Amniotic epithelial cell (primary cell): ENCODE measurements at regions not wholly inside any gene's neighbourhood (a gene's known extent, or its start where the extent isn't known, plus 50 kb on each side); places are given as distances from the start of the nearest gene placed in this dataset.
A peak's percentile ranks its signal among the peaks of the same experiment; 100 is the strongest.

Source experiments
- DNase-seq: peaks from one replicate; pipeline ENCODE4 v3.0.0-alpha.2; 2010; ENCODE audit warnings: low read depth

DNA sequence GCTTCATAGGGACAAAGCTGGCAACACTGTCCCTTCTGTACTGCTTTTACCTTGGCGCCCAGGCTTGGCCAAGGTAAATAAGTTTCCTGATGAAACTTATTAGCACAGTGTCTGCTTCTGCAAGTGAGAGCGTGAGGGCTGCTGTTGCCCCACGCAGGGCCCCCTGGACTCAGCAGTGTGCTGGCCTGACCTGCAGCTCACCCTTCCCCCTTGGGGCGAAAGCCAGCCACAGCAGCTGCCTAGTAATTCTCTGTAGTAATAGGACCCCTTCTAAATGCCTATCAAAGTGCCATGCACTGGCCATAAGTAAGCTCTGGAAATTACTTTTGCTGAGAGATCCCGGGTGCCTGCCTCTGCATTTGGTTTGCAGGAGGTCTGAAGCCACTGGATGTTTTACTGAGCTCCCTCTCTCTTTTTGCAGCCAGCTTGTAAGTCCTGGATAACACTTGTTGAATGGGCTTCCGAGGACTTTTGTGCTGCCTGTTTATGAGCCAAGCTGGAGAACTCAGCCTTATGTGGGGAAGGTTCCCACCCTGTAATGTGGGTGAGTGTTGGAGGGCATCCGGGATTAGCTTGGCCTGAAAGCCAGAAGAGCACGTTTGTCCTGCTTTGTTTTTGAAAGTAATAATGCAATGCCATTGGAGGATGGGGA, 293.9 kb downstream of the C7orf25 start:
- no peak for DNase-seq

DNA sequence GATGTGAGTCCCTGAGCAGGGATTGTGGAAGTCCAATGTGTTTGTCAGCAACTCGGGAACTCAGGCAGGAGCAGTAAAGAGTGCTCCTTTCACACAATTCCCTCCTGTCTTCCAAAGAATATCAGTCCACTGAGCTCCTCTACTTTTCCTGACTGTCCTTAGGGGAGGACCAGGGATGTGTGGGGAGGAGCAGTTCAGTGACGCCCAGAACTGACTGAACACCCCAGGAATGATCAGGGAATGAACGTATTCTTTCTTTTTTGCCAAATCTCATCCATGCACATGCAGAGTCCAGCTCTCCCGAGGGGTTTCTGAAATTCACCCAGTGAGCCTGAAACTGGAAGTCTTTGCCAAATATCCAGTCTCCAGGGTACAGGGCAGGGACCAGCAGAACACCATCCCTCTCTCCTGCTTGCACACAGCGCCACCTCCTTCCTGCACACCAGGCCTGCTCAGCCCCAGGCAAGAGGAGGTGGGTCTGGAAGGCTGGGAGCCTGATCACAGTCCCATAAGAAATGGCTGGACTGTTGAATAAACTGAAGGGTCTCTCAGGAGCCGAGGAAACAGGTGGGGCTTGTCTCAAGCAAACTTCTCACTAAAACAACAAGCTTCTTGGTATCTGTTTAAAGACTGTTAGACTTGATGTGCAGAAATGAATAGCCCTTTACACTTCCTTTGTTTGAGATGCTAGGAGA, 294.7 kb downstream of the C7orf25 start:
- DNase-seq: no peak

DNA sequence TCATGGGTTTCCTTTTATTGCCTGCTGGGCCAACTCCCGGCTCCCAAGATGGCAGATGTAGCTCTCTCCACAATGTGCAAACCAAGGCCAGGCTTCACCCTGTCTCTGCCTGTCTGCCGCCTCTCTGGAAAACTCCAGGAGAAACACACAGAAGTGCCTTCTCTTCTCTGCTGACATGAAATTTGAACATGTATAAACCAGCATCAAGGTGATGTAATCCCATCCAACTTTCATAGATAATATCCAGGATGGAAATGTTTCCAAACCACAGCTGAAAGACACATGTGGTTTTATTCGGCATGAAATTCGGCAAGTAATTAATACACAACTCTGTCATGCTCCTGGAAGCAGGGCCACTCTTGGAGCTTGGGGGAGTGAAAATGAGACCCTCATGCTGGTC, 297.2 kb downstream of the C7orf25 start:
- DNase-seq: no peak

DNA sequence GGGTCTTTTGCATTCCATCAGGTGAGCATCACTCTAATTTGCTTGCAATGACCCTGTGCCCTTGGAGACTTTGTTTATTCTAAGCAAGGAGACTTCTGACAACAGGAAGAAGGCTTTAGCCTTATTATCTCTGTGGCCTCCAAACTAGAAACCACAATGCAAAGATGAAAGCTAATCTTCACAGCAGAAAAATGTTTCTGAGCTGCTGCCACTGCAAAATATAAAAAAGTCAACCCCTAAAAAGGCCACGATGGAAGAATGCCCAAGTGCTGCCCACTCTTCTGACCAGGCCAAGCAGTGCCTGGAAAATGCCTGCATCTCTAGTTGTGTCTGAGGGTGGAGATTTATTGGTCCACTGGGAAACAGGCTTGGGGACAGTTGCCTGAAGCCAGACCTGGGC, 299.9 kb downstream of the C7orf25 start:
- peak; percentile 66 for DNase-seq

DNA sequence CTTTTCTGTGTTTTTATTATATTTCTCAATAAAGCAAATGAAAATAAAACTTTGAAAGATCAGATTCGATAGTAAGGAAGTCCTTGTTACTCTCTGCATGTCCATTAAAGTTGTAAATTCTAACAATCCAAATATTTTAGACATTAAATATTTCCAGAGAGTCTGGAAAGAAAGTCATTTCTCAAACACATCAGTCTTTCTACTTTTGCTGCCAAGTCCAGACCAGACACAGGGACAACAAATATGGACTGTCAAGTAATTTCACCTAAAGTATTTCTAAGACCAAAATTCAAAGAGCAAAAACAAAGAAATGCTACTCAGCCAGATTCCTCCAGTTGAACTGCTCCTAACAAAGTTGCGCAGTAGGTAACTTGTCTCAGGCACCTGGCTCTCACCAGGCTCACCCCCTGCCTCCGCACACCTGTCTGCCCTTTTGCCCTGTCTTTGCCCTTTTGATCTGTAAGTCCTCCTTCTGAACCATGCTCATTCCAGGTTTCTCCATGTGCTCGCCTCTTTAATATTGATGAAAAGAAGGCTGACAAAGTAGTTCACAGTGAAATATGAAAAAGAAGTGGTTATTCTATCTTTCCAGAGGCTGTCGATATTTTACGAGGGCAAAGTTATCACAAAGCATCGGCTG, 300.5 kb downstream of the C7orf25 start:
- no peak for DNase-seq

DNA sequence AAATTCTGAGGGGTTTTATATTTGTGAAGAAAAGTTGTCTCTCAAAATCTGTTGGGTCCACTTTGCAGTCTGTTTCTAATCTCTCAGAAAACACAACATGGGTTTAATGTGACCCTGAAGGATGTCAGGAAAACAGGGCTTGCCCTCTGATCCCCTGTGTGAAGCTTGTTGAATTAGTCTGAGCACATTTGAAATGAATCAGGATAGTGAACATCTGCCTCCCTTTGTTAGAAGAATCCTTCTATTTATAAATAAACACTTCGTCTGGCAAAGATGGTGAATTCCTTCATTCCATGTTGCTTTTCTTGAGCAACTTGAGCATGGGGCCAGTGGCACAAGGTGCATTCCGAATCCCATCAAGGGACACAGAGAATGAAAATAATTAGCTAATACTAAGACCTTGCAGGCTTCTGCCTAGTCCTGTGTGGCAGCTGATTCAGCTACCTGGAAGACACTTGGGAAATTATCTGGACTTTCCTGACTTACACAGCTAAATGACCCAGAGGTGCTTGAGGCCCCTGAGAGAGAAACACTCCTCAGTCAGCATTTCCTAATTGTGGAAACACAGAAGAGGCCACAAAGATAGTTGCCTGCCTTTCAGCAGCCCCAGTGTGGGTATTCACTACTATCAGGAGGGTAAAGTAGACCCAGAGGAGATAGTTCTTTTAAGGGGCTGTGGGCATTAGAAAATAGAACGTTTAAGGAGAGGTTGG, 305.5 kb downstream of the C7orf25 start:
- DNase-seq: peak; percentile 47

DNA sequence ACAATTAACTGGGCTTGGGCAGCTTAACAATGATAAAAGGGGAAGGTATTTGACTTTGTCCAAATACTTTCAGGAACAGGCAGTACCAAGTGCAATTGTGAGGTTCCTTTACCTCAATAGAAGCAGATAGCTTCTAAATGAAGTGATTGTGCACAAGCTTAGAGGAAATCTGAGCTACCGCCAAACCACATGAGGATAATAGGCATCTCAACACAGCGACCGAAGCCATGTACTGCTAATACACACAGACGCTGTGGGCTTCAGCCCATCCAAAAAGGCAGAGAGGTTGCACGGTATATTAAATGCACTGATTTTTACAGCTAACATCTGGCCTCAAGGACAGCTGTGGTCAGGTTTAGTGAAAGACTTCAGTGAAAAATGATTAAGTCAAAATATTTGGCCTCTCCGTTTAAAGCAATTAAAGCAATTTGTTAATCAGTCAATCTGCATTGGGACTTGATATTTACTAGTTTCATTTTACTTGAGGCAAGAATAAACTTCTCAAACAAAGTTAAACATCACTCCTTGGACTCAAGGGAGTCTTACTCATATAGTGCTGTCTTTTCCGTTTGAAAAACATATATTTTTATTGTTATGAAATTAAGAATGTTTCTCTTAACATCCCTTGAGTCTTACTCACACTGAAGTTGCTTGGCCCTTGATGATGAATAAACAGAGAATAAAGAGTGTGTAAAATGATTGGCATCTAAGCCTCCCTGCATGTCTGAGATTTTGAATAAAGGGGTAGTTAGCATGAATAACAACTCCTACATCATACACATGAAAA, 306.3 kb downstream of the C7orf25 start:
- peak; percentile 54 for DNase-seq

DNA sequence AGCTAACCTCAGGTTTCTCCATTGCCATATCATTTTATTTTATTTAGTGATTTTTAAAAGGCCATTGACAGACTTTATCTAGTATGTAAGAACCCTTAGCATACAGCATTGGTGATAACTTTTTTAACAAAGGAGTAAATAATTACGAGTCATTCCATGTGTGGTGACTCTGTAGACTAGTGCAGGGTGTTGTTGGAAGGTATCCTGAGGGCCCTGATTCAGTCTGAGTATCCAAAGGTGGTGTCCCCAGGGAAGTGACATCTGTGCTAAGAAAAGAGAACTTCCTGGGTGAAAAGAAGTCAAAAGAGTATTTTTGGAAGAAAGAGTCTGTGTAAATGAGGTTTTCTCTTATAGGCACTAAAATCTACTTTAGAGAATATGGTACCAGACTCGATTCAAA, 308.4 kb downstream of the C7orf25 start:
- no peak for DNase-seq

DNA sequence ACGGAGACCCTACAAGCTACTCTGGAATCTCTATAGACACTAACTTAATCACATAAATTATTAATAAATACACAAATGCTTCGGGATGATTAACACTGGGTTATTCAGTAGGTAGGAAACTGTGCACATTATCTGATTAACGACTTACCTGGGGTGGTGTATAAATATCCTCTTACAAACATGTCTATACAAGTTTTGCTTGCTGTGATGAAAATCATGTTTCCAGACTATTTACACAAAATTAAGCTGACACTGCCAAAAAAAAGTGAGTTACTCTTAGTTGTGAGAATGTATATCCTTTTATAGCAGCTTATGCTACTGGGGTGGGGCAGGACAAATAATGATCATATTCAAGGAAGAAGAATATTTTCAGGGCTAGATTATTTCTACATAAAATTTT, 314.6 kb downstream of the C7orf25 start:
- DNase-seq: no peak

DNA sequence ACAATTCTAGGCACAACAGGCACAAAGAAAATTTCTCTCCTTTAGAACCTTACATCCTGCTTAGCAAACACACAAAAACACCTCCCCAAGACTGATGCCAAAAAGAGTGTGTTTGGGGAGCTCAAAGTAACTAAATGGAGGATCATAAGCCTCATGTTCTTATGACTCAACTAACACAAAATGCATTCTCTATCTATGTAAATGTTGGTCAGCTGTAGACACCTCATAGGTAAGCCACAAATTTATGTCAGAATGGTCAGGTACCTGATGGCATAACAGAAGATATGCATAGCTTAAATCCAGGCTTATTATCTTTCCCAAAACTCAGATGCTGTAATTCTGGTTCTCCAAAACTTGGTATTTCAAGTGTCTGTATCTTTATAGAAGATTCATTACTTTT, 315.1 kb downstream of the C7orf25 start:
- DNase-seq: no peak

DNA sequence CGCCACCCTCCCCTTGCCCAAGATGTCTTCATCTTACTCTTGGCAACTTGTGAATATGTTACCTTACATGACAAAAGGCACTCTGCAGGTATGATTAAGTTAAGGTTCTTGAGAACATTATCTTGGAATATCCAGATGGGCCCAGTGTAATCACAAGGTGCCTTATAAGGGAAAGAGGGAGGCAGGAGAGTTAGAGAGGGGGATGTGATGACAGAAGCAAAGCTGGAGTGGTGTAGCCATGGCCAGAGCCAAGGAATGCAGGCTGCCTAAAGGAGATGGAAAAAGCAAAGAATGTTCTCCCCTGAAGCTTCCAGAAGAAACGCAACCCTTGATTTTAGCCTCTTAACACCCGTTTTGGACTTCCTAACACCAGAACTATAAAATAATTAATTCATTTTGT, 318.0 kb downstream of the C7orf25 start:
- DNase-seq: no peak

DNA sequence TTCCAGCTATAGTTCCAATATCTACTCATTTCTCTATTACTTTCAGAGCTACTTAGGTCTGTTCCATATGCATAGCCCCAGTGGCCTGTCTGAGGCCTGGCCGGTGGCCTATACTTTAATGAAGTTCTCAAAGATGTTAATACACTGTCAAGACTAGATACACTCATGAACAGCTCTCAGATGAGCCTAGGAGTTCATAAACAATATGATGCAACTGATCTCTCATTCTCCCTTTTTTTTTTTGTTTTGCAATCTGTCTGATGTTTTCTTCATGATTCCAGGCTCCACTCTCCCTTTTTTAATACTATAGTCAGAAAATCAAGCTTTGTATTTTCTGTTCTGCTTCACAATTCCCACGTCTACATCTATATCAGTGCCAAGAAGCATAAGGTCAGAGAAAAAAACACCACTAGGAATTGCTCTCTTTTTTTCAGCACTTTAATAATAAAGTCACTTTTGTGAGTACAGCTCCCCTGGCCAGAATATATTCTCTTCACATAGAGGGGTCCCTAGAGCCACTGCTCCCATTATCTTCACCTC, 321.0 kb downstream of the C7orf25 start:
- peak; percentile 64 for DNase-seq

DNA sequence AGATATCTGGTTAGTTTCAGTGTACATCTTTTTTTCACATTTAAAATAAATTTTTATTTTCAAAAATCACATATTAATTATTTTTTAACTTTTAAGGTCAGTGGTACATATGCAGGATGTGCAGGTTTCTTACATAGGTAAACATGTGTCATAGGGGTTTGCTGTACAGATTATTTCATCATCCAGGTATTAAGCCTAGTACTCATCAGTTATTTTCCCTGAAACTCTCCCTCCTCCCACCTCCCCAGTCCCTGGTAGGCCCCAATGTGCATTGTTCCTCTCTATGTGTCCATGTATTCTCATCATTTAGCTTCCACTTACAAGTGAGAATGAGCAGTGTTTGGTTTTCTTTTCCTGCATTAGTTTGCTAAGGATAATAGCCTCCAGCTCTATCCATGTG, 323.0 kb downstream of the C7orf25 start:
- DNase-seq: no peak

DNA sequence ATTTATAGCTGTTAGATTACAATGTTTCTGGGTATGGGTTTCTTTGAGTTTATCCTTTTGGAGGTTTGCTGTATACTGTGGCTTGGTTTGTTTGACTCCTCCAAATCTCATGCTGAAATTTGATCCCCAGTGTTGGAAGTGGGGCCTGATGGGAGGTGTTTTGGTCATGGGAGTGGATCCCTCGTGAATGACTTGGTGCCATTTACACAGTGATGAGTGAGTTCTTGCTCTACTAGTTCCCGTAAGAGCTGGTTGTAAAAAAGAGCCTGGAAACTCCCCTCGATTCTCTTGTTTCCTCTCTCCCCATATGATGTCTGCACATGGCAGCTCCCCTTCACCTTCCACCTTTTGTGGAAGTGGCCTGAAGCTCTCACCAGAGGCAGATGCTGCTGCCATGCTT, 324.1 kb downstream of the C7orf25 start:
- no peak for DNase-seq

DNA sequence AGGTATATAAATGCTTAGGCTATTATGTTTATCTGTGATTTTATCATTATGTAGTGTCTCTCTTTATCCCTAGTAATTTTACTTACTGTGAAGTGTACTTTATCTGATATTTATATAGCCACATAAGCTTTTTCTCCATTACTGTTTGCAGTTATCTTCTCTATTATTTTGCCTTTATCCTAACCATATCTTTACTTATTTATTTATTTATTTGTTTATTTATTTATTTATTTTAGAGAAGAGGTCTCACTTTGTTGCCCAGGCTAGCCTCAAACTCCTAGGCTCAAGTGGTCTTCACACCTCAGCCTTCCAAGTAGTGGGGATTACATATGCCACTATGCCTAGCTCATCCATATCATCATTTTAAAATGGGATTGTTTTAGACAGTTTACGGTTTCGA, 331.8 kb downstream of the C7orf25 start:
- no peak for DNase-seq

DNA sequence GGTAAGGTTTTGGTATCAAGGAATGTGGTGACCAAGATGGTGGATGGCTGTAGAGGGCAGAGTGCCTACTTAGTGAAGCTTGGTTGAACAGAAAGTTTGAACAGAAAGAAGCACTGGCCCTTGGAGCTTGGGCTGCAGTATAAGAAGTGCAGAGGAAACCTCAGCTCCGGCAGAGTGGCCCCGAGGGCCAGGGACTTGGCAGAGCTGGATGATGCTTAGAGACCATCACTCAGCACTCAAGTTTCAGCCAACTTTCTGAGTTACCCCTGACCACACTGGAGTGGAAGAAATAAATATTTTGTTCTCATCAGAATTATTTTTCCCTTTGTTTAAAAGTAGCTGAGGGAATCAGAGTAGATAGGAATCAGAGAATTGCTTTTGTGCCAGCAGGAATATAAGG, 336.7 kb downstream of the C7orf25 start:
- no peak for DNase-seq

DNA sequence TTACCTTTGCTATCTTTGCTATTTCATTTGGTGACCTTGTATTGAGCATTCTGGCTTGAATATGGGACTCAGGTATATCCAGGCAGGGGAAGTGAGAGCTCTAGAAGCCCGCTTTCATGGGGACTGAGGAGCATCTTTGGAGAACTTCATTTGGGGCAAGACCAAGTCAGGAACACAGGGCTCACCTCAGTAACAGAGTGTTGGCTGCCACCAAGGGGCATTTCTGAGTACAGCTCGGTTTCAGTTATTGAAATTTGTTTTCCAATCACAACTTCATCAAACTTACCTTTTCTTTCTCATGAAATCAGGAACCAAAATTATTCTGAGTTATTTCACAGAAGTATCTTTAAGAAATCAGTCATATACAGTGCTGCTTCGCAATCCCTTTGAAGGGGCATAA, 337.2 kb downstream of the C7orf25 start:
- DNase-seq: peak; percentile 21

DNA sequence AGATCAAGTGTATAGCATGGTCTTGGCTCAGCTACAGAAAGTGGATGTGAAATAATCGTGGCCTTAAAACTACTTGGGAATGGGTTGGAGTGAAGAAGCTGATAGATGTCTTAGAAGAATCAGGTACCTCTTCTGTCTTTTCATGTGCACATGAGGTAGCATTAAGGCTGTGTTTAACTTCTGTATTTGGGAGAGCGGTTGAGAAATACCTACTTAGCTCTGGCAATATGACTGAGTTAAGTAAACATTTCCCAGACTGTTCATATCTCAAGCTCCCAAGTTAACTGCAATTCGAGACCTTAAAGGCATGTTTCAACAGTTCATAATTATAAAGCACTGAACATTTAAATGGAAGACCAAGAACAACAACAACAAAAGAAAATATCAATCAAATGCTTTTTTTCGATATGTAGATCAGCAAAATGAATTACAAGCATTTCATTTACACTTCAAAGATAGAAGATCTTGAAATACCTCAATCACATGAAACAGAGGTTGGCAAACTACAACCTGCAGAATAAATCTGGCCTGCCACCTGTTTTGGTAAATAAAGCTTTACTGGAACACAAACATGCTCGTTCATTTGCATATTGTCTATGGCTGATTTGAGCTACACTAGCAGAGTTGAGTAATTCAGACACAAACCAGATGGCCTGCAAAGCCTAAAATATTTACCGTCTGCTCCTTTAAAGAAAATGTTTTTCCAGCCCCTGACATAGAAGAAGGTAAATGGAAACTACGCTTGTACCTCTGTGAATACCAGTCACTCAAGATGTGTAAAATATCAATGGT, 337.1 kb upstream of the GLI3 start:
- peak; percentile 87 for DNase-seq

DNA sequence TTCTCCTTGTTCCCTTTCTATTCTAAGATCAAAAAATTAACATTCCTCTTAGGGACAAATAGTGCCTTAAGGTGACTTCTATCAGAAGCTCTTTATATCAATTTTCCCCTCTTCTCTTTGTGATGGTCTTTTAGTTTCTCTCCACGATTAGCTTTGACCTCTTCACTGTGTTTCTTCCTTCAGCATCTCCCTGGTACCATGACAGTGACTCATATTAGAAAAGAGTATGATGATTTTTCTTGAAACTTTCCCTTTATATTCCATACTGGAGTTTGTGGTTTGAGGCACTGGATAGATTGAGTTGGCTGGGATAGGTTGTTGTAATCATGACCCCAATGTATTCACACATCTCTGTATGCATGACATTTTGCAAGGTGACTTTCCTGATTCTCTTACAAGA, 335.6 kb upstream of the GLI3 start:
- DNase-seq: no peak

DNA sequence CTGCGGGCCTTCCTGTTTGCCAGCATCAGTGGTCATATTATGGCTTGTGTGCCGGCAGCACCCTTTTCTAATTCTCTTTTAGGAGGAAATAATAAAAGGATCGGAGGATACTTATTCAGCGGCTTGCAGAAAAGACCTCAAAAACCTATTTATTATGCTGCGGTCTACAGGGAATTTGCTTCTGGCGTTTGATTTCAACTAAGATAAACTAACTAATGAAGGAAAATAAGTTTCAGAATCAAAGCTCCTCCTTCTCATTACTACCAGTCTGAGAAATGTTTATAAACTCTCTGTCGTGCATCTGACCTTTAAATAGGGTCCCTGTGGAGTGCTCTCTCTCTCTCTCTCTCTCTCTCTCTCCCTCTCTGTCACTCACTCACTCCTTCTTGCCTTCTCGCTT, 335.0 kb upstream of the GLI3 start:
- no peak for DNase-seq

DNA sequence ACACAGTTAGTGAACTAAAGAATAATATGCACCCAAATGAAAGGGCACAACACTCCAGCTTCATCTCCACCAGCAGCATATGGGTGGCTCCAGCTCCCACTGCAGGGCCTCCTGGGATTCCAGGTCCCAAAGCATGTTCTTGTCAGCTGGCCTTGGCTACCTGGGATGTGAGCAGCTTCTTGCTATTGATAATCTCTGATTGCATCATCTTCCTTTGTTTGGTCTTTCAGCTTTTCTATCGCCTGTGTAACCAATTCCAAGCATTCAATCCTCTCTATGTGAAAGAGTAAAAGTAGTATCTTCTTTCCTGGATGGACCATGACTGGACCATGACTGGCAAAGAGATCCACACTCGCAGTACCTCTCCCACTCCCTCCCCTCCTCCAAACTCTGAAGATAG, 333.9 kb upstream of the GLI3 start:
- no peak for DNase-seq
